ENCODE measurements at regions not wholly inside any gene's neighbourhood (a gene's known extent, or its start where the extent isn't known, plus 50 kb on each side); places are given as distances from the start of the nearest gene placed in this dataset.

DNA sequence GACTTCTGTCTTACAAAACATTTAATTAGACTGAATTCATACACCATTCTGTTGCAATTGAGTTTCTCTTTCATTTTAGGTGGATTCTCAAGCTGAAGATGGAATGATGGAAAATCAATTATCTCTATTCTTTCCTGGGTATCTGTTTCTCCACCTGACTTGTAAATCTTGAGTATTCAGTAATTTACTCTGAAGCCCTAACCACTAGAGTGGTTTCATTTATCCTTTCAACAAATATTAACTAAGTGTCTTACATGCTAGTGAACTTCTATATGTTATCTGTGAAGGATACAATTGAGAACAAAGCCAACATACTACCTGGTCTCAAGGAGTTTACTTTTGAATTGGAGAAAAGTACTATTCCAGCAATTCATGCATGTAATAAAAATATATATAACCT, 94.1 kb upstream of the ZNF804A start:
- DNase-seq: no peak

GRCh38 chr2:184507254-184507653, 91.1 kb upstream of the ZNF804A start:
- DNase-seq: no peak

- no peak for DNase-seq
Observed at GRCh38 chr2:184517402-184517801, 80.9 kb upstream of the ZNF804A start.

DNA sequence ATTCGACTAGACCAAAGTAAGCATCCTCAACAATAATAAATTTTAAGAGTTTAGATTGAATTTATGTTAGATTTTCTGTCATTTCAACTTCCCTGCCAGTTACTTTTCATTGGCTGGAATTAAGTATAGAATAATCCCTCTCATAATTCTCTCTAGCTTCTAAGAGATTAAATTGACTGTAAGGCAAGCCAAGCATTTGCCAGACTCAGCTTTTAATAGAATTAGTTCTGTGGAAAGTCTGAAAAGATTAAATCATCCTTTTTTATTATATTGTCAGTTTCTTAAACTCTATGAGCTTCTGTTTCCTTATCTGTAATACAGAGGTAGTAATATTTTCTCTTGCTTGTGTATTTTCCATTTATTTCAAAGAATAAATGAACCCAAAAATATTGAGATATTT, 77.9 kb upstream of the ZNF804A start:
- no peak for DNase-seq

- DNase-seq: no peak
Observed at GRCh38 chr2:184523732-184524131, 74.6 kb upstream of the ZNF804A start.

DNA sequence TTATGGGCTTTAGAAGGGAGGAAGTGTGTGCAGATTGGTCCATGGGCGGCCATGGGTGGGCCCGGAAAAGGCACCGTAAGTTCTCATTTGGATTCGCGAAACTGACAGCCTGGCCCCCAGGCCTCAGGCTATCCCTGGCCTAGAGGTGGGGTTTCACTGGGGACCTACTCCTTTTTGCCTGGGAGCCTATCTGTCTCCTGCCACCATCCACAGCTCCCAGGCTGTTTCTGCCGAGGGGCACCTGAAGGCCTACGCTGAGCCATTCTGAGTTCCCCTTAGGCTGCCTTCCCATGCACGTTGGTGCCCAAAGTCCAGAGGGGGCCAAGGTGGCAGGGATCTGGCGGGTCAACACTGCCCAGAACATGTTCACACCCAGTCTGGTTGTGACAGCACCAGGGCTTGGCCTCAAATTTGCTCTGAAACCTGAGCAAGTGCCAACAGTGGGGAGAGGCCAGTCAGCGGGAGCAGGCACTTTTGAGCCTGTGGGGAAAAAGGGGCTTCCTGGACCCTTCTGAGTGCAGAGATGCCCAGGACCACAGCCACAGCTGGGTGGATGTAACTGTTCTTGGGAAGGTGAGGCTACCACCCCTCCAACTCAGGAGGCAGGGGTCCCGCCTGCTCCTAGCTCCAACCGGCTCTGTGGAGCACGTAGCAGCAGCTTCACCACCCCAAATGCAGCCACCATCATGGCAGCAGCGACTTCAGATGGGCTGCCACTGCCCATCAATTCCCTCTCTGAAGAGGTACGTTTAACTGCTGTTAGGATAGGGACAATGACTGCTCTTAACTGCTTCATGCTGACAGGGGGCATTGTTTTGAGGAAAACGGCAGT, 73.6 kb upstream of the ZNF804A start:
- DNase-seq: no peak

DNA sequence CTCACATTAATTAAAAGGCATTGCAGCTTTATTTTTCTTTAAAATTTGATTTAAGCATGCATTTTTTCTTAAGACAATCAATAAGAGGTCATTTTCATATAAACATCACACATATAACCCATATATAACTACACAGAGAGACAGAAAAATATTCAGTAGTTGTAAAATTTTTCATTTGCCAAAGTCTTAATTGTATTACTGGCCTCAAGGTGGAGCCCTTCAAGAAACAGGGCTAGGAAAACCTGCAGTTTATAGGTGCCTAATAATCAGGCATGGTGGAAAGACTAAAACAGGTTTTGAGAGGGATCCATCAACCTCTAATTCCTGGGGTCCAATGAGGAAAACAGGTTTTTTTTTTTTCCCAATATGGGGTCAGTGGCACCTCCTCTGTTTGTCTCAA, 71.3 kb upstream of the ZNF804A start:
- no peak for DNase-seq

DNA sequence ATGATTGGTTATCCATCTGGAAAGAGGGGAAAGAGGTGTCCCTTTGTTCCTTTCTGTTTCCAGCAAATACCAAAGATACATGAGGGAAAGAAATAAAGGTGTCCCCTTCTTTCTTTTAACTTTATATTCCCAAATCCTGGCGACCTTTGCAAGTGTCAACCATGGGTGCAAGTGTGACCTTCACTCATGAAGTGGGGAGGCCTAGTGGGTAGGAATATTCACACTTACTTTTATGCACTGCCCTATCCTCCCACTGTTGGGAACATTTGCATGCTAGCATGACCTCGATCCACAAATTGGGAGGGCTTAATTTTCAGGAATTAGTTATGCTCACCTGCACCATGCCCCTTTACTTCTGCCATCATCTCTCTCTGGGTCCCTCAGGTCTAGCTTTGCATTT, 70.2 kb upstream of the ZNF804A start:
- no peak for DNase-seq

GRCh38 chr2:184530239-184530638, 68.1 kb upstream of the ZNF804A start:
- DNase-seq: no peak

- no peak for DNase-seq
Observed at GRCh38 chr2:184530959-184531358, 67.4 kb upstream of the ZNF804A start.

GRCh38 chr2:184532551-184532950, 65.8 kb upstream of the ZNF804A start:
- DNase-seq: peak; percentile 41

GRCh38 chr2:184534986-184535385, 63.3 kb upstream of the ZNF804A start:
- DNase-seq: no peak

- DNase-seq: no peak
Observed at GRCh38 chr2:184540246-184540789, 58.0 kb upstream of the ZNF804A start.

- DNase-seq: no peak
Observed at GRCh38 chr2:184541591-184541990, 56.7 kb upstream of the ZNF804A start.

- DNase-seq: no peak
Observed at GRCh38 chr2:184543832-184544231, 54.5 kb upstream of the ZNF804A start.

Measured in fibroblast of upper back skin (primary cell).